SK-N-SH (cell line): ENCODE measurements at regions not wholly inside any gene's neighbourhood (a gene's known extent, or its start where the extent isn't known, plus 50 kb on each side); places are given as distances from the start of the nearest gene placed in this dataset.
"Not testable (repeated sequence)": the region's sequence is repeated elsewhere in the genome, so short reads cannot be mapped to it uniquely, and the experiment has no call there.

Source experiments
- CTCF ChIA-PET: fragments of 300-600, 350-600 bp; formaldehyde crosslinking; extraction: SDS; loops from one replicate; lab custom pipeline; 2021; lab: Yijun Ruan, JAX
- POLR2A ChIA-PET: fragments of 350-600 bp; sonication (Branson Sonifier 250); formaldehyde crosslinking; extraction: SDS; loops from one replicate; lab custom pipeline; 2020; ENCODE audit warnings: antibody characterized with exemption, inconsistent platforms; lab: Yijun Ruan, JAX
- DNase-seq: peaks from one replicate; pipeline ENCODE4 v3.0.0; 2012
- H2AFZ ChIP-seq: fragments of 200-600 bp; sonication (generic); 2 replicates; pipeline ENCODE4 v1.8.1; 2016; ENCODE audit warnings: antibody characterized with exemption, mild to moderate bottlenecking, low read depth
- H3F3A ChIP-seq: fragments of 200-600 bp; sonication (generic); replicated peaks from 2 replicates; pipeline ENCODE3; 2016; ENCODE audit warnings: antibody characterized with exemption, mild to moderate bottlenecking; ENCODE audit not compliant: insufficient read depth
- H3K27ac ChIP-seq, 2 experiments: fragments of 200-500 bp in 1 of 2; fragments of 200-600 bp in 1 of 2; sonication (Bioruptor generic) in 1 of 2; sonication (generic), shearing (Covaris generic) in 1 of 2; 2 replicates each; pipeline versions ENCODE4 v1.5.1 to v1.6.1; 2014 to 2016; ENCODE audit warnings: low read depth in 2 of 2, inconsistent platforms in 1 of 2, low read length in 1 of 2, mild to moderate bottlenecking in 1 of 2, mixed read lengths in 1 of 2
- H3K27me3 ChIP-seq: fragments of 200-600 bp; sonication (generic), shearing (Covaris generic); 2 replicates; pipeline ENCODE4 v1.6.1; 2016; ENCODE audit warnings: mixed run types; ENCODE audit not compliant: insufficient read depth
- H3K36me3 ChIP-seq, 2 experiments: fragments of 200-500 bp in 1 of 2; fragments of 200-600 bp in 1 of 2; sonication (Bioruptor generic) in 1 of 2; sonication (generic) in 1 of 2; replicated peaks in 1 of 2; 2 replicates each; pipeline versions ENCODE3 to v1.5.1; 2014 to 2016; ENCODE audit warnings: low read length in 1 of 2, mild to moderate bottlenecking in 1 of 2; ENCODE audit not compliant: insufficient read depth in 2 of 2, control insufficient read depth in 1 of 2
- H3K4me1 ChIP-seq, 2 experiments: fragments of 200-500 bp in 1 of 2; fragments of 200-600 bp in 1 of 2; sonication (Bioruptor generic) in 1 of 2; sonication (generic), shearing (Covaris generic) in 1 of 2; 2 replicates each; pipeline versions ENCODE4 v1.5.1 to v1.6.1; 2014 to 2016; ENCODE audit warnings: low read depth in 1 of 2, low read length in 1 of 2, mixed run types in 1 of 2; ENCODE audit not compliant: insufficient read depth in 2 of 2, control insufficient read depth in 1 of 2
- H3K4me2 ChIP-seq: fragments of 200-600 bp; sonication (generic), shearing (Covaris generic); 2 replicates; pipeline ENCODE4 v1.6.1; 2017; ENCODE audit warnings: mixed run types
- H3K4me3 ChIP-seq, 2 experiments: fragments of 200-500 bp in 1 of 2; fragments of 200-600 bp in 1 of 2; sonication (Bioruptor generic) in 1 of 2; sonication (generic), shearing (Covaris generic) in 1 of 2; 2 replicates each; pipeline versions ENCODE4 v1.5.1 to v1.8.1; 2014 to 2016; ENCODE audit warnings: low read depth in 2 of 2, inconsistent platforms in 1 of 2, low read length in 1 of 2, mild to moderate bottlenecking in 1 of 2, mixed read lengths in 1 of 2, moderate library complexity in 1 of 2
- H3K79me2 ChIP-seq: fragments of 200-600 bp; sonication (generic); 2 replicates; pipeline ENCODE4 v1.8.1; 2017; ENCODE audit warnings: mild to moderate bottlenecking; ENCODE audit not compliant: insufficient read depth
- H3K9ac ChIP-seq: fragments of 200-600 bp; sonication (generic); 2 replicates; pipeline ENCODE4 v1.6.1; 2017; ENCODE audit warnings: mixed run types
- H3K9me2 ChIP-seq: fragments of 200-600 bp; sonication (generic); 2 replicates; pipeline ENCODE4 v1.6.1; 2017; ENCODE audit warnings: mixed run types
- H3K9me3 ChIP-seq: fragments of 200-600 bp; sonication (generic); 2 replicates; pipeline ENCODE4 v1.6.1; 2017; ENCODE audit warnings: mixed run types, mild to moderate bottlenecking, moderate library complexity
- H4K20me1 ChIP-seq: fragments of 200-600 bp; sonication (generic); 2 replicates; pipeline ENCODE4 v1.6.1; 2017; ENCODE audit warnings: mild to moderate bottlenecking, mixed run types; ENCODE audit not compliant: insufficient read depth
- CHD2 ChIP-seq: fragments of 150-350 bp; IDR thresholded peaks from 2 replicates; pipeline ENCODE4 v1.6.1; 2018; ENCODE audit warnings: low read length; ENCODE audit not compliant: partially characterized antibody
- EP300 ChIP-seq, 2 experiments: IDR thresholded peaks; 2 replicates each; pipeline versions ENCODE4 v1.4.0 to v1.6.1; 2012; ENCODE audit warnings: borderline replicate concordance in 1 of 2, low read depth in 1 of 2, low read length in 1 of 2
- FOXJ3 ChIP-seq: sonication (generic); formaldehyde crosslinking; IDR thresholded peaks from 2 replicates; pipeline ENCODE4 v1.5.1; 2020; ENCODE audit warnings: mild to moderate bottlenecking, missing genetic modification reagents
- JUND ChIP-seq: IDR thresholded peaks from 2 replicates; pipeline ENCODE4 v1.4.0; 2012
- NRF1 ChIP-seq: IDR thresholded peaks from 2 replicates; pipeline ENCODE4 v1.6.1; 2012; ENCODE audit warnings: low read depth, mild to moderate bottlenecking, low read length
- PBX3 ChIP-seq: IDR thresholded peaks from 2 replicates; pipeline ENCODE4; 2012
- POLR2AphosphoS5 ChIP-seq: IDR thresholded peaks from 2 replicates; pipeline ENCODE4 v1.6.1; 2012; ENCODE audit warnings: low read depth, low read length
- RAD21 ChIP-seq: IDR thresholded peaks from 2 replicates; pipeline ENCODE4 v1.6.1; 2012; ENCODE audit warnings: mild to moderate bottlenecking, low read length
- RCOR1 ChIP-seq: fragments of 150-350 bp; IDR thresholded peaks from 2 replicates; pipeline ENCODE4 v1.6.1; 2017; ENCODE audit warnings: antibody characterized with exemption, low read length
- SIN3A ChIP-seq: IDR thresholded peaks from 2 replicates; pipeline ENCODE4 v1.6.1; 2012; ENCODE audit warnings: low read depth, mild to moderate bottlenecking, low read length, moderate library complexity, borderline replicate concordance
- SMC3 ChIP-seq: IDR thresholded peaks from 2 replicates; pipeline ENCODE4 v1.6.1; 2012; ENCODE audit warnings: low read depth, low read length, improper control_type of control experiment
- USF1 ChIP-seq: IDR thresholded peaks from 2 replicates; pipeline ENCODE4 v1.4.0; 2012; ENCODE audit warnings: low read depth, borderline replicate concordance
- USF2 ChIP-seq: fragments of 150-350 bp; IDR thresholded peaks from 2 replicates; pipeline ENCODE4 v1.6.1; 2017; ENCODE audit warnings: antibody characterized with exemption, low read length, low read depth, borderline replicate concordance
- WGBS: methylation state at CpG from one replicate; pipeline ENCODE4 v1.1.6; 2017; ENCODE audit warnings: low lambda C conversion rate; 5-methylcytosine and 5-hydroxymethylcytosine counted together
- TF ChIP-seq, protein P1 (sequence below): fragments of 200-600 bp; sonication (generic); IDR thresholded peaks from 2 replicates; pipeline ENCODE4 v1.6.1; 2017; ENCODE audit warnings: antibody characterized with exemption, mild to moderate bottlenecking, moderate library complexity
- TF ChIP-seq, protein P2 (sequence below): IDR thresholded peaks from 2 replicates; pipeline ENCODE4 v1.4.0; 2012; ENCODE audit warnings: low read depth

DNA sequence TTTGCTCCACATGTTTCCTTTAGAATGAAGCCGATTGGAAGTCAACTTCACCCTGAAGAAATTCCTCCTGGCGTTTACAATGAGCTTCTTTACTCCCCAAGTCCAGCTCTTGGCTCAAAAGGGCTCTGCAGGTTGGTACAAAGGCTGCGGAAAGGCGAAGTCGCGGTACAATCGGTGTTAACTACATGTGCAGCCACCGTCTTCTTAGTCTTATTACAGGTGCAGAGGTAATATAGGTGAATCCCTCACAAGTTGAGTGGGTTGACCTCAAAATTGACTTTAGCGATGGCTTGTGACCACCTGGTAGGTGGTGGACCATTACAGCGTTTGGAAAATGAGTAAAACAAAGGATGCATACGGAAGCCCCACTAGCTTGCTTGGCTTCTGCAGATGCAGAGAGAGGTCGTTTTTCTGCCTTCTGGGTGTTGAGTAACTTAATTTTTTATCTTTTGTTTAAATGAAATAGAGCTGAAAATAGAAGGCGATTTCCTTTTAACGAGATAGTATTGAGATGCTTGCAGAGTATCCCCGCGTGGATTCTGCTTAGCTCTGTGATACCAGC is 98.0 kb downstream of the TRIM27 start:
- ChIA-PET CTCF (interaction anchor here (0.8 to 1.9 kb wide), 4 partner anchors 12 to 228 kb away, joined by 3 to 10 read pairs (median 4); no protein-coding TSS in a partner anchor), POLR2A (no interaction called here)
- Histone ChIP-seq H3K9me3 (no peaks in the 10 kb centered on the region), H3K36me3 (no peaks in the 10 kb centered on the region), H3K9me2 (no peaks in the 10 kb centered on the region), H3K4me3 (no peak overlapping the region; a peak in 1 of 4 replicates), H2AFZ (no peak overlapping the region), H3K4me1 (no peaks in the 10 kb centered on the region), H4K20me1 (no peaks in the 10 kb centered on the region), H3K4me2 (no peak overlapping the region), H3F3A (no peaks in the 10 kb centered on the region), H3K9ac (no peak overlapping the region), H3K27me3 (peaks cover 59% of the 10 kb centered on the region), H3K79me2 (no peaks in the 10 kb centered on the region), H3K27ac (no peak overlapping the region)
- no peak for DNase-seq
- WGBS = 31% methylated on average over 16 of the region's 16 CpGs
- TF ChIP-seq SIN3A (no peak), RAD21 (no peak), JUND (no peak), FOXJ3 (CRISPR knock-in tag) (no peak), RCOR1 (no peak), POLR2AphosphoS5 (no peak), USF2 (no peak), PBX3 (no peak), USF1 (no peak), SMC3 (no peak), NRF1 (no peak), CHD2 (no peak), EP300 (IDR thresholded peaks at IDR 0.05; ENCODE audit: borderline replicate concordance in 1 of 2, low read depth in 1 of 2, low read length in 1 of 2) (no peak)
- TF ChIP-seq, protein P1, sequence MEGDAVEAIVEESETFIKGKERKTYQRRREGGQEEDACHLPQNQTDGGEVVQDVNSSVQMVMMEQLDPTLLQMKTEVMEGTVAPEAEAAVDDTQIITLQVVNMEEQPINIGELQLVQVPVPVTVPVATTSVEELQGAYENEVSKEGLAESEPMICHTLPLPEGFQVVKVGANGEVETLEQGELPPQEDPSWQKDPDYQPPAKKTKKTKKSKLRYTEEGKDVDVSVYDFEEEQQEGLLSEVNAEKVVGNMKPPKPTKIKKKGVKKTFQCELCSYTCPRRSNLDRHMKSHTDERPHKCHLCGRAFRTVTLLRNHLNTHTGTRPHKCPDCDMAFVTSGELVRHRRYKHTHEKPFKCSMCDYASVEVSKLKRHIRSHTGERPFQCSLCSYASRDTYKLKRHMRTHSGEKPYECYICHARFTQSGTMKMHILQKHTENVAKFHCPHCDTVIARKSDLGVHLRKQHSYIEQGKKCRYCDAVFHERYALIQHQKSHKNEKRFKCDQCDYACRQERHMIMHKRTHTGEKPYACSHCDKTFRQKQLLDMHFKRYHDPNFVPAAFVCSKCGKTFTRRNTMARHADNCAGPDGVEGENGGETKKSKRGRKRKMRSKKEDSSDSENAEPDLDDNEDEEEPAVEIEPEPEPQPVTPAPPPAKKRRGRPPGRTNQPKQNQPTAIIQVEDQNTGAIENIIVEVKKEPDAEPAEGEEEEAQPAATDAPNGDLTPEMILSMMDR = no peak
- TF ChIP-seq, protein P2, sequence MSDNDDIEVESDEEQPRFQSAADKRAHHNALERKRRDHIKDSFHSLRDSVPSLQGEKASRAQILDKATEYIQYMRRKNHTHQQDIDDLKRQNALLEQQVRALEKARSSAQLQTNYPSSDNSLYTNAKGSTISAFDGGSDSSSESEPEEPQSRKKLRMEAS = no peak

DNA sequence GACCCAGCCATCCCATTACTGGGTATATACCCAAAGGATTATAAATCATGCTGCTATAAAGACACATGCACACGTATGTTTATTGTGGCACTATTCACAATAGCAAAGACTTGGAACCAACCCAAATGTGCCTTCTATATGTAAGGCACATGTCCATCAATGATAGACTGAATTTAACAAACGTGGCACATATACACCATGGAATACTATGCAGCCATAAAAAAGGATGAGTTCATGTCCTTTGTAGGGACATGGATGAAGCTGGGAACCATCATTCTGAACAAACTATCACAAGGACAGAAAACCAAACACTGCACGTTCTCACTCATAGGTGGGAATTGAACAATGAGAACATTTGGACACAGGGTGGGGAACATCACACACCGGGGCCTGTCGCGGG is 92.1 kb downstream of the TRIM27 start:
- DNase-seq, H3K4me3 ChIP-seq, H3K4me2 ChIP-seq, H3K4me1 ChIP-seq, H4K20me1 ChIP-seq, POLR2A ChIA-PET, H3K27ac ChIP-seq, CTCF ChIA-PET, H3K79me2 ChIP-seq, H3K9me3 ChIP-seq, H3F3A ChIP-seq, H2AFZ ChIP-seq, H3K9me2 ChIP-seq, H3K9ac ChIP-seq, H3K36me3 ChIP-seq: not testable (repeated sequence)
- peaks cover 19% of the 10 kb centered on the region; the same call in 1 of the 2 replicates for H3K27me3 ChIP-seq
- 50% methylated on average over 6 of the region's 6 CpGs for WGBS

DNA sequence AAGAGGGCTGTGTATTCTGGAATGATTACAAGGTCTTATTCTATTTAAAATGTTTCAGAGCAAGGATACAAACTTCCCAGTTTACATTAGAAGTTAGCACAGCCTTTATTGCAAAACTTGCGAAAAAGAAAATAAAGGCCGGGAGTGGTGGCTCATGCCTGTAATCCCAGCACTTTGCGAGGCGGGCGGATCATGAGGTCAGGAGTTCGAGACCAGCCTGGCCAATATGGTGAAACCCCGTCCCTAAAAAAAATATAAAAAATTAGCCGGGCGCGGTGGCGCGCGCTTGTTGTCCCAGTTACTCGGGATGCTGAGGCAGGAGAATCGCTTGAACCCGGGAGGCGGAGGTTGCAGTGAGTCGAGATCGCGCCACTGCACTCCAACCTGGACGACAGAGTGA is 87.1 kb downstream of the TRIM27 start:
- H2AFZ ChIP-seq, H3K4me3 ChIP-seq, H3K4me2 ChIP-seq, H3K27ac ChIP-seq, H3K79me2 ChIP-seq, H3K9me2 ChIP-seq, H3K9ac ChIP-seq, H3K36me3 ChIP-seq, H3K9me3 ChIP-seq, DNase-seq, H3K4me1 ChIP-seq, H4K20me1 ChIP-seq, POLR2A ChIA-PET: not testable (repeated sequence)
- CTCF ChIA-PET = interaction anchor here (0.6 to 2.7 kb wide), 24 partner anchors 9 to 942 kb away, joined by 3 to 25 read pairs (median 4); partner anchors contain the start of gene TRIM27
- Histone ChIP-seq H3F3A (peaks cover 24% of the 10 kb centered on the region), H3K27me3 (peaks cover 13% of the 10 kb centered on the region; the same call in 1 of the 2 replicates)
- WGBS = 59% methylated on average over 21 of the region's 21 CpGs
